ENCODE measurements at regions not wholly inside any gene's neighbourhood (a gene's known extent, or its start where the extent isn't known, plus 50 kb on each side); places are given as distances from the start of the nearest gene placed in this dataset.

DNA sequence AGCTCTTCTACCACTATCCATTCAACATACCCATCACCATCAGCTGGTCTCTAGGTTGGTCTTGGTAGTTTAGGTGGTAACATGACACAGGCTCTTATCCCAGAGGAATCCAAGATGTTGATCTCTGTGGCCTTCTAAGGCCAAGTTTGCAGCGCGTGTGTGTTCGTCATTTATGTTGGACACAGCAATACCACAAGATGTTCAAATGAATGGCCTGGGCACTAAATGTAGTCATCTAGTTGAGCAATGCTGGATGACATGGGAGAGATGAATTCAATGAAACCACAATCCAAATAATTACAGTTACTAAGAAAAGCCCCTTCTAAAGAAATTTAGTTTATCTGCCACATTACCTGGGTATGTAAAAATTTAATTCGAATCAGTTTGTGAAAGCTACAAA, 292.4 kb downstream of the MRPS30 start:
- Histone ChIP-seq H3K9me3 (ENCODE audit: control insufficient read depth in 2 of 3, insufficient read depth in 1 of 3, low read length in 3 of 3) (no peaks in the 10 kb centered on the region), H3K27ac (ENCODE audit: low read depth in 2 of 2, low read length in 2 of 2) (no peak overlapping the region), H3K4me3 (ENCODE audit: low read length in 3 of 3) (no peak overlapping the region), H3K9ac (ENCODE audit: low read length in 3 of 3) (no peak overlapping the region), H3K27me3 (ENCODE audit: control insufficient read depth, insufficient read depth, low read length) (no peaks in the 10 kb centered on the region), H3K36me3 (ENCODE audit: control insufficient read depth in 2 of 3, insufficient read depth in 3 of 3, low read length in 3 of 3) (no peaks in the 10 kb centered on the region), H3K4me1 (ENCODE audit: control insufficient read depth in 2 of 3, insufficient read depth in 2 of 3, low read depth in 1 of 3, low read length in 3 of 3) (no peaks in the 10 kb centered on the region)
- TF ChIP-seq, protein P1, sequence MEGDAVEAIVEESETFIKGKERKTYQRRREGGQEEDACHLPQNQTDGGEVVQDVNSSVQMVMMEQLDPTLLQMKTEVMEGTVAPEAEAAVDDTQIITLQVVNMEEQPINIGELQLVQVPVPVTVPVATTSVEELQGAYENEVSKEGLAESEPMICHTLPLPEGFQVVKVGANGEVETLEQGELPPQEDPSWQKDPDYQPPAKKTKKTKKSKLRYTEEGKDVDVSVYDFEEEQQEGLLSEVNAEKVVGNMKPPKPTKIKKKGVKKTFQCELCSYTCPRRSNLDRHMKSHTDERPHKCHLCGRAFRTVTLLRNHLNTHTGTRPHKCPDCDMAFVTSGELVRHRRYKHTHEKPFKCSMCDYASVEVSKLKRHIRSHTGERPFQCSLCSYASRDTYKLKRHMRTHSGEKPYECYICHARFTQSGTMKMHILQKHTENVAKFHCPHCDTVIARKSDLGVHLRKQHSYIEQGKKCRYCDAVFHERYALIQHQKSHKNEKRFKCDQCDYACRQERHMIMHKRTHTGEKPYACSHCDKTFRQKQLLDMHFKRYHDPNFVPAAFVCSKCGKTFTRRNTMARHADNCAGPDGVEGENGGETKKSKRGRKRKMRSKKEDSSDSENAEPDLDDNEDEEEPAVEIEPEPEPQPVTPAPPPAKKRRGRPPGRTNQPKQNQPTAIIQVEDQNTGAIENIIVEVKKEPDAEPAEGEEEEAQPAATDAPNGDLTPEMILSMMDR (IDR thresholded peaks at IDR 0.05; ENCODE audit: borderline replicate concordance, extremely low read depth, insufficient read depth), result no peak
- FAIRE-seq (no peak), DNase-seq (no peak)
- intact Hi-C loops (cut with DNase I), result no loop called here

GRCh38 chr5:45105491-45105994, 296.8 kb downstream of the MRPS30 start:
- no peak for DNase-seq
- Histone ChIP-seq H3K27ac (ENCODE audit: low read depth in 2 of 2, low read length in 2 of 2) (no peak overlapping the region), H3K36me3 (ENCODE audit: control insufficient read depth in 2 of 3, insufficient read depth in 3 of 3, low read length in 3 of 3) (no peaks in the 10 kb centered on the region), H3K27me3 (ENCODE audit: control insufficient read depth, insufficient read depth, low read length) (no peaks in the 10 kb centered on the region), H3K4me1 (ENCODE audit: control insufficient read depth in 2 of 3, insufficient read depth in 2 of 3, low read depth in 1 of 3, low read length in 3 of 3) (no peaks in the 10 kb centered on the region), H3K9ac (ENCODE audit: low read length in 3 of 3) (no peak overlapping the region), H3K4me3 (ENCODE audit: low read length in 3 of 3) (no peak overlapping the region), H3K9me3 (ENCODE audit: control insufficient read depth in 2 of 3, insufficient read depth in 1 of 3, low read length in 3 of 3) (no peaks in the 10 kb centered on the region)
- no peak for FAIRE-seq
- TF ChIP-seq, protein P1 (IDR thresholded peaks at IDR 0.05; ENCODE audit: borderline replicate concordance, extremely low read depth, insufficient read depth), result no peak
- intact Hi-C loops (cut with DNase I), result no loop called here

DNA sequence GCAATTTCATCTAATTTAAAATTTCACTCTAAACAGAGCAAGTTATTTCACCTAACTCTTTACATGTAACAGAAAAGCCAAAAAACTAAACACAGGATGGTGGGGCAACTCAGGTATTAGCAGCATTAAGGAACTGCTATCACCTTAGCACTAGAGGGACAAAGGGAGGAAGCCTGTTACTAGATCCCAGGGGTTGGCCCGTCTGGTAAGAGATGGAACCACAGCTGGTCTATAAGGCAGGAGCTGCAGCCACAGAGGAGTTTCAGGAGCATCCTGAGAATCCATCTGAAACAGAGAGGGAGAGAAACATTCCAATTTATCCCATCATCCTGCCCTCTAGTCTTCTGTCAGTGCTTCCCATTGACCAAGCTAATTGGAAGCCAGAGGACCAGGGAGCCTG, 300.3 kb downstream of the MRPS30 start:
- Histone ChIP-seq H3K27ac (ENCODE audit: low read depth in 2 of 2, low read length in 2 of 2) (no peak overlapping the region), H3K4me1 (ENCODE audit: control insufficient read depth in 2 of 3, insufficient read depth in 2 of 3, low read depth in 1 of 3, low read length in 3 of 3) (no peaks in the 10 kb centered on the region)

More for the DNA sequence above, 300.3 kb downstream of the MRPS30 start:
- H3K9ac ChIP-seq (ENCODE audit: low read length in 3 of 3), result no peak overlapping the region
- no peak overlapping the region for H3K4me3 ChIP-seq (ENCODE audit: low read length in 3 of 3)
- FAIRE-seq (no peak), DNase-seq (no peak)
- no peaks in the 10 kb centered on the region for H3K36me3 ChIP-seq (ENCODE audit: control insufficient read depth in 2 of 3, insufficient read depth in 3 of 3, low read length in 3 of 3)
- intact Hi-C loops (cut with DNase I), result no loop called here
- TF ChIP-seq, protein P1 (IDR thresholded peaks at IDR 0.05; ENCODE audit: borderline replicate concordance, extremely low read depth, insufficient read depth), result no peak
- H3K27me3 ChIP-seq (ENCODE audit: control insufficient read depth, insufficient read depth, low read length), result no peaks in the 10 kb centered on the region
- no peaks in the 10 kb centered on the region for H3K9me3 ChIP-seq (ENCODE audit: control insufficient read depth in 2 of 3, insufficient read depth in 1 of 3, low read length in 3 of 3)

Measured in kidney (tissue), 13 donors.